ENCODE measurements at regions not wholly inside any gene's neighbourhood (a gene's known extent, or its start where the extent isn't known, plus 50 kb on each side); places are given as distances from the start of the nearest gene placed in this dataset.

GRCh38 chr18:45173799-45174519, 441.3 kb upstream of the SLC14A2 start:
- TF ChIP-seq CTCF (IDR thresholded peaks at IDR 0.05) (no peak), POLR2A (IDR thresholded peaks at IDR 0.05) (no peak)

All from transverse colon (tissue), 3 donors.